H1 (cell line): ENCODE measurements at regions not wholly inside any gene's neighbourhood (a gene's known extent, or its start where the extent isn't known, plus 50 kb on each side); places are given as distances from the start of the nearest gene placed in this dataset.

ENCODE experiments used
- CTCF ChIA-PET: fragments of 300-600 bp; sonication (Branson Sonifier 250); formaldehyde crosslinking; loops from one replicate; lab custom pipeline; 2021; ENCODE audit not compliant: partially characterized antibody; lab: Charles Lee
- POLR2A ChIA-PET: fragments of 300-600 bp; sonication (Branson Sonifier 250); formaldehyde crosslinking; loops from one replicate; lab custom pipeline; 2021; ENCODE audit warnings: inconsistent platforms; ENCODE audit not compliant: partially characterized antibody; lab: Charles Lee
- DNase-seq, 2 experiments: peaks; one replicate each; pipeline versions ENCODE4 v3.0.0 to v3.0.0-alpha.2; 2010 to 2022; ENCODE audit warnings: low spot score in 2 of 2, low read depth in 1 of 2, mixed read lengths in 1 of 2
- FAIRE-seq: peaks from 2 replicates; lab custom pipeline; 2011; peaks lifted over from hg19 to GRCh38; lab: Jason Lieb, UNC
- H2AFZ ChIP-seq: 2 replicates; pipeline ENCODE4 v1.8.1; 2012; ENCODE audit warnings: low read length, inconsistent platforms
- H2AK5ac ChIP-seq: 2 replicates; pipeline ENCODE4 v1.6.1; 2013; ENCODE audit warnings: low read depth, low read length
- H2BK120ac ChIP-seq: replicated peaks from 2 replicates; pipeline ENCODE3; 2013; ENCODE audit warnings: low read depth, low read length, inconsistent platforms
- H2BK12ac ChIP-seq: 2 replicates; pipeline ENCODE4 v1.6.1; 2013; ENCODE audit warnings: low read depth, low read length
- H2BK15ac ChIP-seq: 2 replicates; pipeline ENCODE4 v1.6.1; 2013; ENCODE audit warnings: low read length
- H2BK20ac ChIP-seq: 2 replicates; pipeline ENCODE4 v1.6.1; 2013; ENCODE audit warnings: low read length
- H2BK5ac ChIP-seq: 2 replicates; pipeline ENCODE4 v1.6.1; 2013; ENCODE audit warnings: low read depth, low read length
- H3K14ac ChIP-seq: 2 replicates; pipeline ENCODE4 v1.6.1; 2013; ENCODE audit warnings: inconsistent platforms; ENCODE audit not compliant: insufficient read length
- H3K18ac ChIP-seq: 2 replicates; pipeline ENCODE4 v1.6.1; 2013; ENCODE audit warnings: low read length; ENCODE audit errors: extremely low read depth
- H3K23ac ChIP-seq: 2 replicates; pipeline ENCODE4 v1.6.1; 2013; ENCODE audit warnings: inconsistent platforms; ENCODE audit not compliant: insufficient read length
- H3K23me2 ChIP-seq: 2 replicates; pipeline ENCODE4 v1.6.1; 2013; ENCODE audit warnings: low read depth, low read length
- H3K27ac ChIP-seq: 2 replicates; pipeline ENCODE4 v1.6.1; 2011; ENCODE audit warnings: low read depth, low read length, inconsistent platforms
- H3K27me3 ChIP-seq, 4 experiments: replicated peaks in 1 of 4; 1 replicate in 1 of 4; 2 replicates in 3 of 4; pipeline versions ENCODE4 v1.6.1 to v1.8.1; 2011 to 2013; ENCODE audit warnings: low read length in 3 of 4, mild to moderate bottlenecking in 3 of 4, inconsistent platforms in 2 of 4, mixed read lengths in 2 of 4, moderate library complexity in 1 of 4; ENCODE audit not compliant: control insufficient read depth in 3 of 4, insufficient read depth in 3 of 4; ENCODE audit errors: extremely low read depth in 1 of 4
- H3K36me3 ChIP-seq, 4 experiments: 2 replicates each; pipeline versions ENCODE4 v1.6.1 to v1.8.1; 2011 to 2013; ENCODE audit warnings: mild to moderate bottlenecking in 4 of 4, low read length in 3 of 4, moderate library complexity in 2 of 4, control low read depth in 1 of 4, inconsistent platforms in 1 of 4; ENCODE audit not compliant: insufficient read depth in 4 of 4, control insufficient read depth in 2 of 4
- H3K4ac ChIP-seq: replicated peaks from 2 replicates; pipeline ENCODE3; 2013; ENCODE audit warnings: low read length, low read depth, mixed read lengths, inconsistent platforms; ENCODE audit not compliant: insufficient read length
- H3K4me1 ChIP-seq, 4 experiments: replicated peaks in 1 of 4; 1 replicate in 1 of 4; 2 replicates in 3 of 4; pipeline versions ENCODE4 v1.6.1 to v1.8.1; 2011 to 2013; ENCODE audit warnings: low read length in 3 of 4, inconsistent platforms in 2 of 4, mixed read lengths in 1 of 4; ENCODE audit not compliant: insufficient read depth in 4 of 4, control insufficient read depth in 3 of 4
- H3K4me2 ChIP-seq, 2 experiments: 2 replicates each; pipeline versions ENCODE4 v1.6.1 to v1.8.1; 2011 to 2013; ENCODE audit warnings: low read depth in 2 of 2, low read length in 2 of 2, control low read depth in 1 of 2, inconsistent platforms in 1 of 2, mild to moderate bottlenecking in 1 of 2; ENCODE audit not compliant: insufficient read depth in 1 of 2
- H3K4me3 ChIP-seq, 4 experiments: fragments of 200-600, 300-600 bp in 1 of 4; sonication (generic), shearing (Covaris generic), sonication (Bioruptor Twin) in 1 of 4; 2 replicates each; pipeline versions ENCODE4 v1.5.1 to v1.8.1; 2011 to 2016; ENCODE audit warnings: low read length in 4 of 4, low read depth in 3 of 4, control low read depth in 2 of 4, inconsistent platforms in 2 of 4, mild to moderate bottlenecking in 2 of 4, mixed read lengths in 1 of 4, moderate library complexity in 1 of 4; ENCODE audit not compliant: insufficient read depth in 2 of 4; ENCODE audit errors: extremely low read depth in 1 of 4
- H3K56ac ChIP-seq: replicated peaks from 2 replicates; pipeline ENCODE3; 2013; ENCODE audit warnings: low read depth, mild to moderate bottlenecking, mixed read lengths, low read length, inconsistent platforms; ENCODE audit not compliant: insufficient read length
- H3K79me1 ChIP-seq: 2 replicates; pipeline ENCODE4 v1.6.1; 2013; ENCODE audit warnings: low read depth, low read length, control low read depth
- H3K79me2 ChIP-seq, 2 experiments: 2 replicates each; pipeline versions ENCODE4 v1.6.1 to v1.8.1; 2012 to 2013; ENCODE audit warnings: low read length in 2 of 2, mild to moderate bottlenecking in 2 of 2, inconsistent platforms in 1 of 2; ENCODE audit not compliant: insufficient read depth in 2 of 2, control insufficient read depth in 1 of 2
- H3K9ac ChIP-seq, 4 experiments: replicated peaks in 1 of 4; 1 replicate in 1 of 4; 2 replicates in 3 of 4; pipeline versions ENCODE4 v1.6.1 to v1.8.1; 2011 to 2013; ENCODE audit warnings: low read depth in 3 of 4, low read length in 3 of 4, control low read depth in 2 of 4, mild to moderate bottlenecking in 2 of 4, moderate library complexity in 2 of 4, inconsistent platforms in 1 of 4; ENCODE audit errors: extremely low read depth in 1 of 4
- H3K9me3 ChIP-seq, 2 experiments: 2 replicates each; pipeline versions ENCODE4 v1.6.1 to v1.8.1; 2012 to 2013; ENCODE audit warnings: mild to moderate bottlenecking in 2 of 2, moderate library complexity in 2 of 2, control low read depth in 1 of 2, inconsistent platforms in 1 of 2, low read depth in 1 of 2, low read length in 1 of 2, mixed read lengths in 1 of 2; ENCODE audit not compliant: insufficient read depth in 2 of 2
- H4K20me1 ChIP-seq, 2 experiments: replicated peaks in 1 of 2; 2 replicates each; pipeline versions ENCODE3 to v1.8.1; 2011 to 2013; ENCODE audit warnings: inconsistent platforms in 2 of 2, low read length in 2 of 2, mild to moderate bottlenecking in 1 of 2; ENCODE audit not compliant: insufficient read depth in 2 of 2, control insufficient read depth in 1 of 2
- H4K5ac ChIP-seq: 2 replicates; pipeline ENCODE4 v1.6.1; 2013; ENCODE audit warnings: low read length, low read depth, mixed read lengths, inconsistent platforms; ENCODE audit not compliant: insufficient read length
- H4K8ac ChIP-seq: 2 replicates; pipeline ENCODE4 v1.8.0; 2013; ENCODE audit warnings: mild to moderate bottlenecking, moderate library complexity, low read length, inconsistent platforms; ENCODE audit not compliant: insufficient read depth; ENCODE audit errors: extremely low read depth
- H4K91ac ChIP-seq: replicated peaks from 2 replicates; pipeline ENCODE3; 2013; ENCODE audit warnings: low read length, mixed read lengths, inconsistent platforms; ENCODE audit not compliant: insufficient read length
- BACH1 ChIP-seq: IDR thresholded peaks from 2 replicates; pipeline ENCODE4 v1.6.1; 2012; ENCODE audit warnings: low read length, improper control_type of control experiment
- BCL11A ChIP-seq, 2 experiments: IDR thresholded peaks; one replicate each; pipeline ENCODE4 v1.6.1; 2011; ENCODE audit warnings: low read depth in 2 of 2, low read length in 2 of 2, mild to moderate bottlenecking in 2 of 2
- CBX5 ChIP-seq: fragments of 300-800, 300-1000 bp; sonication (generic); IDR thresholded peaks from 2 replicates; pipeline ENCODE4 v1.7.1; 2016; ENCODE audit warnings: antibody characterized with exemption, low read length, low read depth
- CBX8 ChIP-seq: fragments of 300-800, 300-1000 bp; sonication (generic); IDR thresholded peaks from 2 replicates; pipeline ENCODE4 v1.7.1; 2016; ENCODE audit warnings: low read depth, low read length, borderline replicate concordance
- JUN ChIP-seq: IDR thresholded peaks from 2 replicates; pipeline ENCODE4 v1.6.1; 2011; ENCODE audit warnings: low read depth, mild to moderate bottlenecking, improper control_type of control experiment, low read length
- NRF1 ChIP-seq: IDR thresholded peaks from 2 replicates; pipeline ENCODE4 v1.6.1; 2011; ENCODE audit warnings: mild to moderate bottlenecking, low read depth, low read length, improper control_type of control experiment
- POU5F1 ChIP-seq: IDR thresholded peaks from 2 replicates; pipeline ENCODE4 v1.6.1; 2011; ENCODE audit warnings: low read depth, mild to moderate bottlenecking, low read length, moderate library complexity
- SAP30 ChIP-seq: fragments of 300-600 bp; sonication (generic); IDR thresholded peaks from 2 replicates; pipeline ENCODE4 v1.7.1; 2012; ENCODE audit warnings: low read length, moderate library complexity, mild to moderate bottlenecking, inconsistent platforms; ENCODE audit not compliant: insufficient read depth, insufficient replicate concordance
- SRF ChIP-seq: IDR thresholded peaks from 2 replicates; pipeline ENCODE4 v1.6.1; 2011; ENCODE audit warnings: mild to moderate bottlenecking, low read depth, low read length, moderate library complexity
- TCF12 ChIP-seq: IDR thresholded peaks from 2 replicates; pipeline ENCODE4 v1.6.1; 2011; ENCODE audit warnings: low read depth, mild to moderate bottlenecking, low read length
- YY1 ChIP-seq: IDR thresholded peaks from 2 replicates; pipeline ENCODE4 v1.6.1; 2011; ENCODE audit warnings: low read depth, mild to moderate bottlenecking, low read length
- WGBS, 2 experiments: shearing (Covaris generic) in 1 of 2; methylation state at CpG; one replicate each; pipeline versions ENCODE4 v1.1.6 to v1.1.7; 2013 to 2015; ENCODE audit warnings: low lambda C conversion rate in 2 of 2, mixed read lengths in 2 of 2, inconsistent platforms in 1 of 2, low coverage in 1 of 2, missing lambda C conversion rate in 1 of 2; ENCODE audit not compliant: insufficient replicate concordance in 2 of 2, insufficient coverage in 1 of 2, insufficient read length in 1 of 2; ENCODE audit errors: extremely low coverage in 1 of 2, missing lambda C conversion rate in 1 of 2; 5-methylcytosine and 5-hydroxymethylcytosine counted together

DNA sequence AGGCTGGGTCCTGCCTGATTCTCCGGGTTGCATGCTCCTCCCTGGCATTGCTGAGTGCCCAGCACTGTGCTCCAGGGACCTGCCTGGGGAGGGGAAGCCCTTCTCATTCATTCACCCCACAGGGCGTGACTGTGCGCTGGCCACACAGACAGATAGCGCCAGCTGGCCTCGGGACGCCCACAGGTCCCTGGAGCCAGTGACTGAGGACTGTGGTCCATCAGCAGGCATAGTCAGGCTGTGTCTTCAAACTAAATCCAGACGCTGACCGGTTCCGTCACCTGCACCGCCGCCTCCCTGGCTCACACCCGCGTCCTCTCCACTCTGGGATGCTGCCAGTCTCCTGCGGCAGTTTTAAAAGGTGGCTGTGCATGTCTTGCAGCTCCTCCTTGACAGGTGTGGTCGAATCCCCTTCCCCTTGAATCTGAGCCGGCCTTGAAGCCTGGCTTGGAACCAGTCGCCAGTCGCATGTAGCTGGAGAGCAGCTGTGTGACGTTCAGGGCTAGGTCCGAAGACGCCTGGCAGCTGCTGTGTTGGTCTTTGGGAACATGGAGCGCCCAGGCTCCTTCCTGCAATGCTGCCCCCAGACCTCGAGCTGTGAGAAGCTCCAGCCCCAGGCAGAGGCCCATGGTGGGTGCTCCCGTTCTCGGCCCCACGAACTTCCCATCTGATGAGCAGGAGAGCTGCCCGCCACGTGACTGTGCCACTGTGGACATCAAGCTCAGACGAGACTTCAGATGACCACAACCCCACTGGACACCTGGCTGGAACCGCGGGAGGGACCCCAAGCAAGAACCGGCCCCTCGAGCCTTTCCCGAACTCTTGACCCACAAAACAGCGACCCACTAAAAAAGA is 94.1 kb downstream of the ADRA2C start:
- Histone ChIP-seq H3K14ac (no peak overlapping the region), H2AFZ (no peak overlapping the region), H3K18ac (peak overlapping the region; percentile 60), H3K9me3 (no peaks in the 10 kb centered on the region), H3K36me3 (no peaks in the 10 kb centered on the region), H4K5ac (no peak overlapping the region), H3K79me2 (no peaks in the 10 kb centered on the region; a peak in 1 of 4 replicates), H3K79me1 (no peaks in the 10 kb centered on the region), H4K20me1 (peaks cover 0 to 3% of the 10 kb centered on the region in 2 experiments), H3K4me3 (no peak overlapping the region), H3K23me2 (peaks cover 8% of the 10 kb centered on the region), H2BK5ac (peak overlapping the region; percentile 66; the same call in 1 of the 2 replicates), H3K27me3 (no peaks in the 10 kb centered on the region), H2AK5ac (peak overlapping the region; percentile 45; the same call in 1 of the 2 replicates), H4K8ac (peak overlapping the region; percentile 53), H3K23ac (no peak overlapping the region), H3K56ac (no peak overlapping the region), H2BK12ac (peak overlapping the region; percentile 87; the same call in 1 of the 2 replicates), H3K4me2 (no peak overlapping the region), H4K91ac (peak overlapping the region; percentile 76), H3K4ac (peak overlapping the region; percentile 70), H3K27ac (no peak overlapping the region), H2BK120ac (no peak overlapping the region), H2BK15ac (0 out of 2 replicates have a peak overlapping the region, but pooled peaks have one; percentile 81), H2BK20ac (peak overlapping the region; percentile 21; the same call in 1 of the 2 replicates), H3K4me1 (peaks cover 3 to 23% (median 15%) of the 10 kb centered on the region in 4 experiments), H3K9ac (no peak overlapping the region; a peak in 1 of 7 replicates)
- ChIA-PET POLR2A (interaction anchor here (1.2 to 1.3 kb wide), 2 partner anchors 38 to 58 kb away, joined by 3 read pairs; no protein-coding TSS in a partner anchor), CTCF (interaction anchor here (0.6 to 4.6 kb wide), 8 partner anchors 10 to 345 kb away, joined by 3 to 38 read pairs (median 3); no protein-coding TSS in a partner anchor)
- 91% methylated on average over 32 of the region's 35 CpGs; no CpG with 5 or more reads in 1 of the 2 experiments for WGBS, 2 experiments
- no peak for FAIRE-seq
- no peak for DNase-seq
- TF ChIP-seq CBX5 (no peak), POU5F1 (no peak), BCL11A (IDR thresholded peaks at IDR 0.05; ENCODE audit: low read depth in 2 of 2, low read length in 2 of 2) (no peak), JUN (no peak), SRF (no peak), NRF1 (no peak), CBX8 (no peak), SAP30 (no peak), TCF12 (no peak), BACH1 (no peak), YY1 (no peak)
